Vagina (tissue), 2 donors: ENCODE measurements at regions not wholly inside any gene's neighbourhood (a gene's known extent, or its start where the extent isn't known, plus 50 kb on each side); places are given as distances from the start of the nearest gene placed in this dataset.

Source experiments
- DNase-seq, 2 donors: peaks; one replicate each; pipeline ENCODE4 v3.0.0-alpha.2; 2017; ENCODE audit errors: extremely low spot score in 2 of 2
- H3K27ac ChIP-seq: fragments of 200-600 bp; sonication (generic); one replicate; pipeline ENCODE4 v1.5.1; 2019
- H3K27me3 ChIP-seq: fragments of 200-600 bp; sonication (generic); one replicate; pipeline ENCODE4 v1.5.1; 2019
- H3K36me3 ChIP-seq, 2 donors: fragments of 200-600 bp; sonication (generic); one replicate each; pipeline ENCODE4 v1.5.1; 2017 to 2019
- H3K4me1 ChIP-seq: fragments of 200-600 bp; sonication (generic); one replicate; pipeline ENCODE4 v1.5.1; 2019
- H3K4me3 ChIP-seq, 2 donors: fragments of 200-600 bp; sonication (generic); 1 replicate in 1 of 2; 2 replicates in 1 of 2; pipeline ENCODE4 v1.5.1; 2016 to 2019
- H3K9me3 ChIP-seq: fragments of 200-600 bp; sonication (generic); one replicate; pipeline ENCODE4 v1.5.1; 2019
- POLR2A ChIP-seq, 2 donors: fragments of 450-650 bp; IDR thresholded peaks; one replicate each; pipeline ENCODE4 v1.6.1; 2017; ENCODE audit warnings: antibody characterized with exemption in 2 of 2, mild to moderate bottlenecking in 2 of 2, moderate library complexity in 2 of 2
- POLR2AphosphoS5 ChIP-seq, 2 donors: sonication (generic); formaldehyde crosslinking; IDR thresholded peaks; one replicate each; pipeline ENCODE4 v1.9.0; 2017; ENCODE audit warnings: antibody characterized with exemption in 2 of 2, mild to moderate bottlenecking in 2 of 2, low read depth in 1 of 2; ENCODE audit not compliant: insufficient read depth in 1 of 2
- intact Hi-C: fragments of 100-400 bp; cut with DNase I; formaldehyde crosslinking; loops from one replicate; pipeline ENCODE4 v1.15.1; 2023
- TF ChIP-seq, protein P1 (sequence below), 3 experiments: fragments of 450-650 bp in 2 of 3; fragments of 200-600 bp in 1 of 3; sonication (generic) in 1 of 3; IDR thresholded peaks; one replicate each; pipeline ENCODE4 v1.5.1; 2017 to 2019; ENCODE audit warnings: antibody characterized with exemption in 3 of 3, mild to moderate bottlenecking in 2 of 3, moderate library complexity in 2 of 3

DNA sequence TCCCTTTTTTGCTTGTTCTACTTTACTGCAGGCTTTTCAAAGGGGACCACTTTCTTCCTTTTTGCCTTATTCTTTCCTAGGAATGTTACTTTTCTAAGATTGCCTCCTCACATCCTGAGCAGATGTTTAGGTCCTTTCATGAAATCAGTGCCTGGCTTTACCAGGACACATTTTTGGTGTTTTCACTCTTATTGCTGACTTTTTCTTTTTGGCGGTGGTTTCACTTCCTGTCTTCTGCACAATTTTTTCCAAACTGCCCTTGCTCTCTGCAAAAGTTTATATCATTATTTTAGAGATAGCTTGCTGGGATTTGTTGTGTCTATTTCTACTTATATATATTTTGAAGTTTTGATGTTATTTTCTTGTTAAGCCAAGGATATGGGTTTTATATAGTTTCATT lies 332.2 kb upstream of the MTPN start:
- TF ChIP-seq POLR2AphosphoS5 (IDR thresholded peaks at IDR 0.05; ENCODE audit: insufficient read depth in 1 of 2, low read depth in 1 of 2) (no peak), POLR2A (IDR thresholded peaks at IDR 0.05) (no peak)
- TF ChIP-seq, protein P1, sequence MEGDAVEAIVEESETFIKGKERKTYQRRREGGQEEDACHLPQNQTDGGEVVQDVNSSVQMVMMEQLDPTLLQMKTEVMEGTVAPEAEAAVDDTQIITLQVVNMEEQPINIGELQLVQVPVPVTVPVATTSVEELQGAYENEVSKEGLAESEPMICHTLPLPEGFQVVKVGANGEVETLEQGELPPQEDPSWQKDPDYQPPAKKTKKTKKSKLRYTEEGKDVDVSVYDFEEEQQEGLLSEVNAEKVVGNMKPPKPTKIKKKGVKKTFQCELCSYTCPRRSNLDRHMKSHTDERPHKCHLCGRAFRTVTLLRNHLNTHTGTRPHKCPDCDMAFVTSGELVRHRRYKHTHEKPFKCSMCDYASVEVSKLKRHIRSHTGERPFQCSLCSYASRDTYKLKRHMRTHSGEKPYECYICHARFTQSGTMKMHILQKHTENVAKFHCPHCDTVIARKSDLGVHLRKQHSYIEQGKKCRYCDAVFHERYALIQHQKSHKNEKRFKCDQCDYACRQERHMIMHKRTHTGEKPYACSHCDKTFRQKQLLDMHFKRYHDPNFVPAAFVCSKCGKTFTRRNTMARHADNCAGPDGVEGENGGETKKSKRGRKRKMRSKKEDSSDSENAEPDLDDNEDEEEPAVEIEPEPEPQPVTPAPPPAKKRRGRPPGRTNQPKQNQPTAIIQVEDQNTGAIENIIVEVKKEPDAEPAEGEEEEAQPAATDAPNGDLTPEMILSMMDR (IDR thresholded peaks at IDR 0.05), result no peak
- intact Hi-C loops, result no loop called here
- Histone ChIP-seq H3K9me3 (no peaks in the 10 kb centered on the region), H3K36me3 (no peaks in the 10 kb centered on the region), H3K4me1 (no peaks in the 10 kb centered on the region), H3K27ac (no peak overlapping the region), H3K4me3 (no peak overlapping the region), H3K27me3 (no peaks in the 10 kb centered on the region)
- no peak for DNase-seq

DNA sequence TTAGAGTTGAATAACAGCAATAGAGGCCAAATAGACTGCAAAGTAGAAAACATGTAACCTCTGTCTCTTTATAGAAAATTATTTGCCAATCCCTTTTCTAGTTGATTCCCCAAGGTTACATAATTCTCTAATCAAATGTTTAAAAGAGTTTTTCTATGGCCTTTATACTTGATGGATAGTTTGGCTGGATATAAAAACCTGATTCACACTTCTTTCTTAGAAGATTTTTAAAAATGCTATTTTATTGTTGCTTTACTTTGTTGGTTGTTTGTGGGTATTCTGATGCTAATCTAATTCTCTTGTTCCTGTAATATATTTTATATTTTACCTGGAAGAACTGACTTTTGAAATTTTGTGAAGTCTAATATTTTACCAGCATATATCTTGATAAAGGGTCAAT lies 331.1 kb upstream of the MTPN start:
- intact Hi-C loops, result no loop called here
- TF ChIP-seq, protein P1 (IDR thresholded peaks at IDR 0.05), result no peak
- TF ChIP-seq POLR2A (IDR thresholded peaks at IDR 0.05) (no peak), POLR2AphosphoS5 (IDR thresholded peaks at IDR 0.05; ENCODE audit: insufficient read depth in 1 of 2, low read depth in 1 of 2) (no peak)

DNA sequence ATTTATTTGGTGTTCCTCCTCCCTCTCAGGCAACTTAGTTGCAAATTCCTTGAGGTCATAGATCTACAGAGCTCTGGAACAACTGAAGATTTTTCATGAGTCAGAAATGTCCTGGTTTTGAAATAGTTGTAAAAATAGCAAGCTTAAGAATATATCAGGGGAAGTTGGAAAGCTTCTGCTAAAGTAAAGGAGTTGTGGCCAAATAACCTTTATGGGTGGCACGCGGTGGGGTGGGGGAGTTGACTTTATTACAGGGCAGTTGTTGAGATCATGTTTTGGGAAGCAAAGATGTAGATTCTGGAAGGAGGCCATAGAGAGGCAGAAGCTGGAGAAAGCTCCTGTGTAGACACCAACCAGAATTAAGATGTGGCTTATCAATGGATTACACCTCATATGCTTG lies 326.0 kb upstream of the MTPN start:
- Histone ChIP-seq H3K27me3 (no peaks in the 10 kb centered on the region), H3K36me3 (no peaks in the 10 kb centered on the region), H3K4me1 (no peaks in the 10 kb centered on the region), H3K9me3 (no peaks in the 10 kb centered on the region), H3K4me3 (no peak overlapping the region), H3K27ac (no peak overlapping the region)
- DNase-seq, result no peak
- intact Hi-C loops, result no loop called here
- TF ChIP-seq POLR2A (IDR thresholded peaks at IDR 0.05) (no peak), POLR2AphosphoS5 (IDR thresholded peaks at IDR 0.05; ENCODE audit: insufficient read depth in 1 of 2, low read depth in 1 of 2) (no peak)
- TF ChIP-seq, protein P1 (IDR thresholded peaks at IDR 0.05), result no peak

More for the DNA sequence above, 331.1 kb upstream of the MTPN start:
- no peak for DNase-seq
- H3K27ac ChIP-seq, result no peak overlapping the region
- no peak overlapping the region for H3K4me3 ChIP-seq
- H3K36me3 ChIP-seq, result no peaks in the 10 kb centered on the region
- H3K9me3 ChIP-seq, result no peaks in the 10 kb centered on the region
- no peaks in the 10 kb centered on the region for H3K27me3 ChIP-seq
- no peaks in the 10 kb centered on the region for H3K4me1 ChIP-seq

DNA sequence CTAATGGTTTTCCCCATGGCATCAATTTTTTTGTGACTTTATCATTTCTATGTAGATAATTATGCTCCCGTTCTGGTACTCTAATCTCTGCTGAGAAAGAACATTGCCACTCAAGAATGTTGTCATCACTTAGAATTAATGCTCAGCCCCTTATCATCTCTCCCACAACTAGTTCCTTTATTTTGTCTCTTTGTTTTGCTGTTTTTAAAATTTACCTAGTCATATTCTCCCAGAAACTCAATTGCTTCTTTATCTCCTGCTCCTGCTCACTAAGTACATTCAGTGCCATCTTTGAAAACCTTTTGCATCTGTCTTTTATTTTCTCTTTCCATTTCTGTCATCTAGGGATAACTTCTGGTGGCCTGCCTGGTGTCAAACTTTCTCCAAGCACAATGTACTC lies 324.9 kb upstream of the MTPN start:
- H3K4me3 ChIP-seq, result no peak overlapping the region
- DNase-seq, result no peak
- no peak overlapping the region for H3K27ac ChIP-seq
- no peaks in the 10 kb centered on the region for H3K36me3 ChIP-seq
- intact Hi-C loops, result no loop called here
- TF ChIP-seq POLR2A (IDR thresholded peaks at IDR 0.05), result no peak
- TF ChIP-seq, protein P1 (IDR thresholded peaks at IDR 0.05), result no peak
- no peaks in the 10 kb centered on the region for H3K4me1 ChIP-seq
- H3K27me3 ChIP-seq, result no peaks in the 10 kb centered on the region
- no peaks in the 10 kb centered on the region for H3K9me3 ChIP-seq

DNA sequence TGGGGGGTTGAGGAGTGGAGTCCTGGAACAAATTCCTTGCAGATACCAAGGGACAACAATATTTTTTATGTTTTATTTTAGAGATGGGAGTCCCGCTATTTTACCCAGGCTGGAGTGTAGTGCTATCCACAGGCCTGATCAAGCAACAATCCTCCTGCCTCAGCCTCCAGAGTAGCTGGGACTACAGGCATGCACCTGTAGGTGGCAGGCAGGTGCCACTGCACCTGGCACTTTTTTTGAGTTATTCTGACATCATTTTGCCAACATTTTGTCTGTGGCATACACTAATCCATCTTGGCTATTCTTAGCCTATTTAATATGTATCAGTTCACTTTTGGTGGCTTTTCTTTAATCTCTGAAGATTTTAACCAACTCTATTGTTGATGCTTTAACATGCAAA lies 317.8 kb upstream of the MTPN start:
- Histone ChIP-seq H3K4me3 (no peak overlapping the region), H3K9me3 (no peaks in the 10 kb centered on the region), H3K36me3 (no peaks in the 10 kb centered on the region), H3K27me3 (no peaks in the 10 kb centered on the region), H3K4me1 (no peaks in the 10 kb centered on the region), H3K27ac (no peak overlapping the region)
- no peak for DNase-seq
- intact Hi-C loops, result no loop called here
- TF ChIP-seq POLR2AphosphoS5 (IDR thresholded peaks at IDR 0.05; ENCODE audit: insufficient read depth in 1 of 2, low read depth in 1 of 2), result no peak
- TF ChIP-seq, protein P1 (IDR thresholded peaks at IDR 0.05), result no peak
- no peak for TF ChIP-seq POLR2A (IDR thresholded peaks at IDR 0.05)
